PC-3 (cell line): ENCODE measurements at regions not wholly inside any gene's neighbourhood (a gene's known extent, or its start where the extent isn't known, plus 50 kb on each side); places are given as distances from the start of the nearest gene placed in this dataset.

ENCODE experiments used
- CTCF ChIP-seq: fragments of 300-600 bp; sonication (generic); conservative IDR thresholded peaks from 2 replicates; pipeline ENCODE4 v1.5.1; 2017; ENCODE audit warnings: antibody characterized with exemption, low read depth, mild to moderate bottlenecking, low read length
- EZH2 ChIP-seq: fragments of 300-600 bp; sonication (generic); IDR thresholded peaks from one replicate; pipeline ENCODE4 v1.6.1; 2017; ENCODE audit warnings: antibody characterized with exemption, mild to moderate bottlenecking, low read length; ENCODE audit not compliant: unreplicated experiment

GRCh38 chr5:38190111-38190510, 68.2 kb upstream of the EGFLAM start:
- no peak for TF ChIP-seq CTCF
- TF ChIP-seq EZH2, result no peak
